H9 (cell line): ENCODE measurements at regions not wholly inside any gene's neighbourhood (a gene's known extent, or its start where the extent isn't known, plus 50 kb on each side); places are given as distances from the start of the nearest gene placed in this dataset.

Experiments used
- DNase-seq: peaks from one replicate; pipeline ENCODE4 v3.0.0-alpha.2; 2017
- H2AFZ ChIP-seq: one replicate; pipeline ENCODE4 v1.6.1; 2013; ENCODE audit warnings: mild to moderate bottlenecking, low read length, control low read depth, moderate library complexity
- H2AK5ac ChIP-seq: 2 replicates; pipeline ENCODE4 v1.6.1; 2013; ENCODE audit warnings: low read length, control low read depth, mixed read lengths; ENCODE audit not compliant: insufficient read length
- H2BK120ac ChIP-seq: one replicate; pipeline ENCODE4 v1.6.1; 2013; ENCODE audit warnings: low read depth, mild to moderate bottlenecking, low read length, control low read depth, inconsistent platforms; ENCODE audit not compliant: poor library complexity, severe bottlenecking
- H2BK12ac ChIP-seq: 2 replicates; pipeline ENCODE4 v1.6.1; 2013; ENCODE audit warnings: low read length, control low read depth, mixed read lengths, low read depth; ENCODE audit not compliant: insufficient read length
- H2BK15ac ChIP-seq: 2 replicates; pipeline ENCODE4 v1.6.1; 2013; ENCODE audit warnings: low read depth, low read length, control low read depth
- H2BK20ac ChIP-seq: one replicate; pipeline ENCODE4 v1.6.1; 2013; ENCODE audit warnings: low read depth, mild to moderate bottlenecking, low read length, control low read depth, inconsistent platforms; ENCODE audit not compliant: poor library complexity, severe bottlenecking
- H2BK5ac ChIP-seq: 2 replicates; pipeline ENCODE4 v1.6.1; 2013; ENCODE audit warnings: low read length, control low read depth, mixed read lengths; ENCODE audit not compliant: insufficient read length
- H3K14ac ChIP-seq: 2 replicates; pipeline ENCODE4 v1.6.1; 2013; ENCODE audit warnings: low read length, control low read depth; ENCODE audit not compliant: insufficient read depth
- H3K18ac ChIP-seq: 2 replicates; pipeline ENCODE4 v1.6.1; 2013; ENCODE audit warnings: low read depth, mild to moderate bottlenecking, mixed read lengths, low read length, control low read depth; ENCODE audit not compliant: insufficient read length
- H3K23ac ChIP-seq: 2 replicates; pipeline ENCODE4 v1.6.1; 2013; ENCODE audit warnings: low read length, control low read depth, mixed read lengths, low read depth; ENCODE audit not compliant: insufficient read length
- H3K23me2 ChIP-seq: 2 replicates; pipeline ENCODE4 v1.6.1; 2013; ENCODE audit warnings: low read depth, mild to moderate bottlenecking, mixed read lengths, low read length, control low read depth; ENCODE audit not compliant: insufficient read length, poor library complexity, severe bottlenecking
- H3K27ac ChIP-seq: 2 replicates; pipeline ENCODE4 v1.5.1; 2013; ENCODE audit warnings: low read length, control low read depth, mixed read lengths, low read depth; ENCODE audit not compliant: insufficient read length
- H3K27me3 ChIP-seq: 2 replicates; pipeline ENCODE4 v1.6.1; 2013; ENCODE audit warnings: low read length, control low read depth, inconsistent platforms; ENCODE audit not compliant: insufficient read depth
- H3K4ac ChIP-seq: 2 replicates; pipeline ENCODE4 v1.6.1; 2013; ENCODE audit warnings: low read depth, mild to moderate bottlenecking, control low read depth, inconsistent platforms, low read length, moderate library complexity
- H3K4me1 ChIP-seq: 2 replicates; pipeline ENCODE4 v1.6.1; 2013; ENCODE audit warnings: low read length, control low read depth, inconsistent platforms; ENCODE audit not compliant: insufficient read depth
- H3K4me2 ChIP-seq: 2 replicates; pipeline ENCODE4 v1.6.1; 2013; ENCODE audit warnings: low read length, control low read depth, mixed read lengths; ENCODE audit not compliant: insufficient read length, insufficient read depth
- H3K56ac ChIP-seq: 2 replicates; pipeline ENCODE4 v1.6.1; 2013; ENCODE audit warnings: low read depth, mild to moderate bottlenecking, mixed read lengths, low read length, control low read depth; ENCODE audit not compliant: insufficient read length
- H3K79me1 ChIP-seq: 2 replicates; pipeline ENCODE4 v1.6.1; 2013; ENCODE audit warnings: low read depth, mild to moderate bottlenecking, moderate library complexity, low read length, control low read depth, inconsistent platforms; ENCODE audit not compliant: insufficient read depth, poor library complexity, severe bottlenecking
- H3K79me2 ChIP-seq: 2 replicates; pipeline ENCODE4 v1.6.1; 2013; ENCODE audit warnings: low read length, control low read depth, inconsistent platforms; ENCODE audit not compliant: insufficient read depth
- H3K9ac ChIP-seq: 2 replicates; pipeline ENCODE4 v1.6.1; 2013; ENCODE audit warnings: low read length, control low read depth, mixed read lengths; ENCODE audit not compliant: insufficient read length; ENCODE audit errors: extremely low read depth
- H3K9me3 ChIP-seq: one replicate; pipeline ENCODE4 v1.6.1; 2013; ENCODE audit warnings: low read depth, low read length, inconsistent platforms; ENCODE audit not compliant: control insufficient read depth
- H3T11ph ChIP-seq: one replicate; pipeline ENCODE4 v1.6.1; 2013; ENCODE audit warnings: mild to moderate bottlenecking, low read length, control low read depth, inconsistent platforms
- H4K20me1 ChIP-seq: one replicate; pipeline ENCODE4 v1.6.1; 2013; ENCODE audit not compliant: control insufficient read depth, insufficient read length, insufficient read depth
- H4K5ac ChIP-seq: 2 replicates; pipeline ENCODE4 v1.6.1; 2013; ENCODE audit warnings: low read depth, mild to moderate bottlenecking, mixed read lengths, low read length, control low read depth; ENCODE audit not compliant: insufficient read length
- H4K8ac ChIP-seq: replicated peaks from 2 replicates; pipeline ENCODE4 v1.6.1; 2013; ENCODE audit warnings: low read length, control low read depth, mixed read lengths, low read depth; ENCODE audit not compliant: insufficient read length
- H4K91ac ChIP-seq: 2 replicates; pipeline ENCODE4 v1.6.1; 2013; ENCODE audit warnings: low read depth, mild to moderate bottlenecking, moderate library complexity, mixed read lengths, low read length, control low read depth; ENCODE audit not compliant: insufficient read length
- H3K27ac Mint-ChIP-seq, 3 experiments: 2 replicates in 2 of 3; 3 replicates in 1 of 3; pipeline ENCODE4 v1.8.0; 2020 to 2021; ENCODE audit warnings: mixed read lengths in 3 of 3, mild to moderate bottlenecking in 1 of 3, moderate library complexity in 1 of 3
- H3K27me3 Mint-ChIP-seq: 2 replicates; pipeline ENCODE4 v1.8.0; 2021; ENCODE audit warnings: low read depth, mild to moderate bottlenecking, moderate library complexity, mixed read lengths
- H3K36me3 Mint-ChIP-seq, 3 experiments: 2 replicates in 2 of 3; 3 replicates in 1 of 3; pipeline ENCODE4 v1.8.0; 2020 to 2021; ENCODE audit warnings: low read depth in 3 of 3, mixed read lengths in 3 of 3; ENCODE audit not compliant: insufficient read depth in 1 of 3
- H3K4me1 Mint-ChIP-seq, 2 experiments: 2 replicates each; pipeline ENCODE4 v1.8.0; 2020; ENCODE audit warnings: mixed read lengths in 2 of 2
- H3K4me3 Mint-ChIP-seq, 2 experiments: 2 replicates in 1 of 2; 3 replicates in 1 of 2; pipeline ENCODE4 v1.8.0; 2020 to 2021; ENCODE audit warnings: mild to moderate bottlenecking in 2 of 2, mixed read lengths in 2 of 2, moderate library complexity in 1 of 2
- H3K9me3 Mint-ChIP-seq, 2 experiments: 2 replicates in 1 of 2; 3 replicates in 1 of 2; pipeline ENCODE4 v1.8.0; 2020; ENCODE audit warnings: mild to moderate bottlenecking in 2 of 2, mixed read lengths in 2 of 2, moderate library complexity in 1 of 2
- WGBS: extraction: QIAGEN DNeasy Blood & Tissue Kit; methylation state at CpG from one replicate; pipeline ENCODE4 v1.1.7; 2013; ENCODE audit warnings: missing lambda C conversion rate, low lambda C conversion rate, mixed read lengths; ENCODE audit not compliant: insufficient read length; ENCODE audit errors: extremely low coverage; 5-methylcytosine and 5-hydroxymethylcytosine counted together
- TF ChIP-seq, protein P1 (sequence below): fragments of 200-600 bp; sonication (generic); conservative IDR thresholded peaks from 3 replicates; pipeline ENCODE4 v1.8.0; 2021; ENCODE audit warnings: antibody characterized with exemption, mild to moderate bottlenecking

DNA sequence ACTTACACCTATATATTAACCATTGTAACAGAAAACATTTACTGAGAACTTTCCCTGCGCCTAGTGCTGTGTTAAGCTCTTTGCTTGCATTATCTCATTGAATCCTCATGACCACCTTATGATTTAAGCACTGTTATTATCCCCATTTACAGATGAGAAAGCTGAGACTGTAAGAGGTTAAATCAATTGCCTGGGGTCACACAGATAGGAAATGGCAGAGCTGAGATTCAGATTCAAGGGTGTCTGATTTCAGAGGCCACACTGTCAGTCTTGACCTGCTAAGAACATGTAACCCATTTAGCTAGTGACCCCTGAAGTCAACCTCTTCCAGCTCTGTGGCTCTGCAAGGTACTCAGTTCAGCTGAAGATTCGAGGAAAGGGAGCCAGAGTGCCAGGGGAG lies 143.9 kb downstream of the TLE3 start:
- Histone ChIP-seq H3K14ac (no peak overlapping the region), H3K9ac (no peak overlapping the region), H3K79me1 (no peaks in the 10 kb centered on the region), H3K18ac (no peak overlapping the region), H3K23ac (no peak overlapping the region), H3K23me2 (no peaks in the 10 kb centered on the region), H3K56ac (no peak overlapping the region), H2BK12ac (no peak overlapping the region), H2BK20ac (no peak overlapping the region), H3K79me2 (no peaks in the 10 kb centered on the region), H3K4me2 (no peak overlapping the region), H3K4me1 (peaks cover 5% of the 10 kb centered on the region), H4K91ac (no peak overlapping the region), H3K27me3 (no peaks in the 10 kb centered on the region), H2AK5ac (no peak overlapping the region), H2BK5ac (no peak overlapping the region), H3T11ph (no peak overlapping the region), H2BK120ac (no peak overlapping the region), H3K4ac (no peak overlapping the region), H2BK15ac (no peak overlapping the region), H2AFZ (no peak overlapping the region), H4K8ac (no peak overlapping the region), H3K27ac (no peak overlapping the region), H3K9me3 (no peaks in the 10 kb centered on the region), H4K5ac (no peak overlapping the region), H4K20me1 (no peaks in the 10 kb centered on the region)
- no peaks in the 10 kb centered on the region; the same call in 1 of the 2 replicates for H3K27me3 Mint-ChIP-seq
- no peak for DNase-seq
- H3K4me3 Mint-ChIP-seq: no peak overlapping the region
- H3K36me3 Mint-ChIP-seq: no peaks in the 10 kb centered on the region
- H3K27ac Mint-ChIP-seq: no peak overlapping the region
- no peaks in the 10 kb centered on the region; a peak in 1 of 5 replicates for H3K9me3 Mint-ChIP-seq
- H3K4me1 Mint-ChIP-seq: peaks cover 8 to 16% of the 10 kb centered on the region in 2 experiments
- TF ChIP-seq, protein P1, sequence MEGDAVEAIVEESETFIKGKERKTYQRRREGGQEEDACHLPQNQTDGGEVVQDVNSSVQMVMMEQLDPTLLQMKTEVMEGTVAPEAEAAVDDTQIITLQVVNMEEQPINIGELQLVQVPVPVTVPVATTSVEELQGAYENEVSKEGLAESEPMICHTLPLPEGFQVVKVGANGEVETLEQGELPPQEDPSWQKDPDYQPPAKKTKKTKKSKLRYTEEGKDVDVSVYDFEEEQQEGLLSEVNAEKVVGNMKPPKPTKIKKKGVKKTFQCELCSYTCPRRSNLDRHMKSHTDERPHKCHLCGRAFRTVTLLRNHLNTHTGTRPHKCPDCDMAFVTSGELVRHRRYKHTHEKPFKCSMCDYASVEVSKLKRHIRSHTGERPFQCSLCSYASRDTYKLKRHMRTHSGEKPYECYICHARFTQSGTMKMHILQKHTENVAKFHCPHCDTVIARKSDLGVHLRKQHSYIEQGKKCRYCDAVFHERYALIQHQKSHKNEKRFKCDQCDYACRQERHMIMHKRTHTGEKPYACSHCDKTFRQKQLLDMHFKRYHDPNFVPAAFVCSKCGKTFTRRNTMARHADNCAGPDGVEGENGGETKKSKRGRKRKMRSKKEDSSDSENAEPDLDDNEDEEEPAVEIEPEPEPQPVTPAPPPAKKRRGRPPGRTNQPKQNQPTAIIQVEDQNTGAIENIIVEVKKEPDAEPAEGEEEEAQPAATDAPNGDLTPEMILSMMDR: no peak
- no CpG with 5 or more reads among the region's 2 CpGs for WGBS
